Caco-2 (cell line): ENCODE measurements at regions not wholly inside any gene's neighbourhood (a gene's known extent, or its start where the extent isn't known, plus 50 kb on each side); places are given as distances from the start of the nearest gene placed in this dataset.

Experiments
- BruUV-seq: library from RNA; stranded (reverse); fragments of 400-500 nt; replicated peaks from 2 replicates; lab custom pipeline; 2021; lab: Mats Ljungman, UMichigan
- CTCF ChIA-PET: fragments of 300-600 bp; sonication (Branson Sonifier 250); formaldehyde crosslinking; loops from one replicate; lab custom pipeline; 2022; ENCODE audit warnings: antibody characterized with exemption; lab: Charles Lee
- POLR2A ChIA-PET: fragments of 300-600 bp; sonication (Branson Sonifier 250); formaldehyde crosslinking; loops from one replicate; lab custom pipeline; 2022; ENCODE audit warnings: antibody characterized with exemption; lab: Charles Lee
- DNase-seq, 2 experiments: peaks; one replicate each; pipeline versions ENCODE4 v3.0.0 to v3.0.0-alpha.2; 2020 to 2022
- H3K27me3 ChIP-seq: replicated peaks from 2 replicates; pipeline ENCODE4 v1.6.0; 2011; ENCODE audit warnings: low read length; ENCODE audit not compliant: control insufficient read depth, insufficient read depth
- H3K36me3 ChIP-seq: 2 replicates; pipeline ENCODE4 v1.5.1; 2011; ENCODE audit warnings: low read length; ENCODE audit not compliant: control insufficient read depth, insufficient read depth
- H3K4me1 ChIP-seq: fragments of 250-450 bp; sonication (Bioruptor Pico); 2 replicates; pipeline ENCODE4 v1.5.1; 2020; ENCODE audit warnings: mild to moderate bottlenecking
- H3K4me3 ChIP-seq: 2 replicates; pipeline ENCODE4 v1.5.1; 2011; ENCODE audit warnings: low read depth, mild to moderate bottlenecking, control low read depth, low read length
- H3K9me3 ChIP-seq: fragments of 250-450 bp; sonication (Bioruptor Pico); 2 replicates; pipeline ENCODE4 v1.5.1; 2020; ENCODE audit warnings: mild to moderate bottlenecking, moderate library complexity
- H3K27ac Mint-ChIP-seq: one replicate; pipeline ENCODE4 v1.8.0; 2022; ENCODE audit warnings: mixed read lengths; ENCODE audit not compliant: unreplicated experiment
- H3K27me3 Mint-ChIP-seq: one replicate; pipeline ENCODE4 v1.8.0; 2022; ENCODE audit warnings: mixed read lengths; ENCODE audit not compliant: insufficient read depth, unreplicated experiment
- H3K36me3 Mint-ChIP-seq: one replicate; pipeline ENCODE4 v1.8.0; 2022; ENCODE audit warnings: mild to moderate bottlenecking, mixed read lengths; ENCODE audit not compliant: insufficient read depth, unreplicated experiment
- H3K4me1 Mint-ChIP-seq: one replicate; pipeline ENCODE4 v1.8.0; 2022; ENCODE audit warnings: low read depth, mixed read lengths; ENCODE audit not compliant: unreplicated experiment
- H3K4me3 Mint-ChIP-seq: one replicate; pipeline ENCODE4 v1.8.0; 2022; ENCODE audit warnings: mild to moderate bottlenecking, moderate library complexity, mixed read lengths; ENCODE audit not compliant: unreplicated experiment
- H3K9me3 Mint-ChIP-seq: one replicate; pipeline ENCODE4 v1.8.0; 2022; ENCODE audit warnings: mixed read lengths; ENCODE audit not compliant: unreplicated experiment
- intact Hi-C: fragments of 100-400 bp; cut with micrococcal nuclease; formaldehyde crosslinking; loops from one replicate; pipeline ENCODE4 v1.10.0; 2022; ENCODE audit not compliant: unreplicated experiment
- TF ChIP-seq, protein P1 (sequence below), 2 experiments: fragments of 200-600 bp in 1 of 2; IDR thresholded peaks; 1 replicate in 1 of 2; 2 replicates in 1 of 2; pipeline versions ENCODE4 v1.5.1 to v1.8.0; 2011 to 2022; ENCODE audit warnings: antibody characterized with exemption in 1 of 2, control low read depth in 1 of 2, inconsistent platforms in 1 of 2, low read depth in 1 of 2, low read length in 1 of 2, mild to moderate bottlenecking in 1 of 2, moderate library complexity in 1 of 2; ENCODE audit not compliant: insufficient read depth in 1 of 2, severe bottlenecking in 1 of 2, unreplicated experiment in 1 of 2

DNA sequence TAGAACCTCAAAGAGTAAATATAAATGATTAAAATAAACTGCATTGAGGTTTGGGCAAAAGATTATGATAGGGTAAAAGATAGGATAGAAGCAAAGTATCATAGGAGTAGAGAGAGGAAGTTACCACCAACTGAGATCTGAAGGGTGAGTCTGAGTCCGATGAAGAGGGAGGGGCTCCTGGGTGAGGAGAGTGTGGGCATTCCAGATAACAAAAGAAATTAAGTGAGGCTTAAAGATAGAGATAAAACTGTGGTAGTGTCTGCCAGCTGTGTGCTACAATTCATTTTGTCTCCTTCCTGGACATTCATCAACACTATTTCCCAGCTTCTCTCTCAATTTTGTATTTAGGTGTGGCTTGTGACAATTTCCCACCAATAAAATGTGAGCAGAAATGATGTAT, 343.0 kb upstream of the PLSCR5 start:
- BruUV-seq, result no TSS peak
- H3K27me3 ChIP-seq, result no peaks in the 10 kb centered on the region

DNA sequence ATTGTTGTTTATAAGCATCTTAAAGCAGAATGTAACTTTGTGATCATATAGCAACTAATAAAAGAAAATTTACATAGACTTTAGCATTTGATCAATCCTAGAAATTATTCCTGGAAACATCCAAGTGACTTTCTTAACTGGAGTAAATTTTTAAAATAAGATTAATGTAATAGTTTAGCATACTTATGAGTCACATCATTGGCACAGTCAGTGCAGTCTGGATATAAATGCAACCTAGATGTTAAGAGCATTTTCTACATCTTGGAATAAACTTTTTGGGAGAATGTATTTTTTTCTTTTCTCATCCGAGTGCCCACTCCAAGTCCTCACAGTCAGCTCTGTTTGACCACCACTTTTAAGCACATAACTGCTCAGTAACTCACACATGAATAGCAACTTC, 324.6 kb upstream of the PLSCR5 start:
- Mint-ChIP-seq H3K36me3 (no peaks in the 10 kb centered on the region), H3K9me3 (no peaks in the 10 kb centered on the region), H3K27me3 (no peaks in the 10 kb centered on the region), H3K4me3 (no peak overlapping the region), H3K4me1 (no peaks in the 10 kb centered on the region), H3K27ac (no peak overlapping the region)
- ChIA-PET POLR2A (no interaction called here), CTCF (no interaction called here)
- intact Hi-C loops, result no loop called here
- Histone ChIP-seq H3K9me3 (no peaks in the 10 kb centered on the region), H3K4me3 (no peak overlapping the region), H3K4me1 (no peaks in the 10 kb centered on the region), H3K36me3 (no peaks in the 10 kb centered on the region), H3K27me3 (no peaks in the 10 kb centered on the region)
- no peak for DNase-seq
- no TSS peak for BruUV-seq
- TF ChIP-seq, protein P1, sequence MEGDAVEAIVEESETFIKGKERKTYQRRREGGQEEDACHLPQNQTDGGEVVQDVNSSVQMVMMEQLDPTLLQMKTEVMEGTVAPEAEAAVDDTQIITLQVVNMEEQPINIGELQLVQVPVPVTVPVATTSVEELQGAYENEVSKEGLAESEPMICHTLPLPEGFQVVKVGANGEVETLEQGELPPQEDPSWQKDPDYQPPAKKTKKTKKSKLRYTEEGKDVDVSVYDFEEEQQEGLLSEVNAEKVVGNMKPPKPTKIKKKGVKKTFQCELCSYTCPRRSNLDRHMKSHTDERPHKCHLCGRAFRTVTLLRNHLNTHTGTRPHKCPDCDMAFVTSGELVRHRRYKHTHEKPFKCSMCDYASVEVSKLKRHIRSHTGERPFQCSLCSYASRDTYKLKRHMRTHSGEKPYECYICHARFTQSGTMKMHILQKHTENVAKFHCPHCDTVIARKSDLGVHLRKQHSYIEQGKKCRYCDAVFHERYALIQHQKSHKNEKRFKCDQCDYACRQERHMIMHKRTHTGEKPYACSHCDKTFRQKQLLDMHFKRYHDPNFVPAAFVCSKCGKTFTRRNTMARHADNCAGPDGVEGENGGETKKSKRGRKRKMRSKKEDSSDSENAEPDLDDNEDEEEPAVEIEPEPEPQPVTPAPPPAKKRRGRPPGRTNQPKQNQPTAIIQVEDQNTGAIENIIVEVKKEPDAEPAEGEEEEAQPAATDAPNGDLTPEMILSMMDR (IDR thresholded peaks at IDR 0.05; ENCODE audit: insufficient read depth in 1 of 2, low read depth in 1 of 2, low read length in 1 of 2, severe bottlenecking in 1 of 2, unreplicated experiment in 1 of 2), result no peak

More for the DNA sequence above, 343.0 kb upstream of the PLSCR5 start:
- no peak for DNase-seq
- H3K4me1 Mint-ChIP-seq, result no peaks in the 10 kb centered on the region
- H3K4me3 Mint-ChIP-seq, result no peak overlapping the region
- ChIA-PET POLR2A (no interaction called here), CTCF (no interaction called here)
- H3K36me3 Mint-ChIP-seq, result no peaks in the 10 kb centered on the region
- Histone ChIP-seq H3K36me3 (no peaks in the 10 kb centered on the region), H3K9me3 (no peaks in the 10 kb centered on the region), H3K4me1 (no peaks in the 10 kb centered on the region), H3K4me3 (no peak overlapping the region)
- no peak overlapping the region for H3K27ac Mint-ChIP-seq
- H3K27me3 Mint-ChIP-seq, result no peaks in the 10 kb centered on the region
- TF ChIP-seq, protein P1 (IDR thresholded peaks at IDR 0.05; ENCODE audit: insufficient read depth in 1 of 2, low read depth in 1 of 2, low read length in 1 of 2, severe bottlenecking in 1 of 2, unreplicated experiment in 1 of 2), result no peak
- H3K9me3 Mint-ChIP-seq, result no peaks in the 10 kb centered on the region
- intact Hi-C loops, result no loop called here

DNA sequence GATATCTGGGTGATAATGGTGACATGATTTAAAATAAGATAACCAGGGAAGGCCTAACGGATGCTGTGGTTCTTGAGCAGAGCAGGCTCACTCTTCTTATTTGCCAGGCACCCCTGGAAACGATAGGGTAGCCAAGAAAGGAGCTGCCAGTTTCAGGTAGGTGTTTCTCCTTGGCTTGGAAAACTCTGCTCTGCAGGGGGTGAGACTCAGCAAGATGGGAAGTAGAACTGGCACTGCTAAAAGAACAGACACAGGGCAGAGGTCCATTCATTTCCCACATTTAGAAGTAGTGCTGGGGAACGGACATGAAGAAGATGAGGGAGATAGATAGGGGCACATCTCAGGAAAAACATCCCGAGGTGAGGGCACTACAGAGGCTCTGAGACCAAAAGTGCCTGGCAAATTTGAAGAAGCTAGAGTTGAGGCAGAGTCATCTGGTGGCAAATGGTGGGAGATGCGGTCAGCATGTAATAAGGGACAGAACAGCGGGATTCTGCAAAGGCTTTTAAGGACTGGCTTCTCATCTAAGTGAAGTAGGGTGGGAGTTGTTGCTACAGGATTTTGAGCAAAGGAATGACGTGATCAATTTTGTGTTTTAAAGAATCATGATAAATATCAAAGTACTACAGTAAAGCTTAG, 323.4 kb upstream of the PLSCR5 start:
- Histone ChIP-seq H3K36me3 (no peaks in the 10 kb centered on the region), H3K9me3 (no peaks in the 10 kb centered on the region), H3K4me1 (no peaks in the 10 kb centered on the region), H3K4me3 (no peak overlapping the region), H3K27me3 (no peaks in the 10 kb centered on the region)
- BruUV-seq, result no TSS peak
- POLR2A ChIA-PET, result no interaction called here
- TF ChIP-seq, protein P1 (IDR thresholded peaks at IDR 0.05; ENCODE audit: insufficient read depth in 1 of 2, low read depth in 1 of 2, low read length in 1 of 2, severe bottlenecking in 1 of 2, unreplicated experiment in 1 of 2), result no peak
- CTCF ChIA-PET, result no interaction called here
- H3K27ac Mint-ChIP-seq, result no peak overlapping the region
- no peaks in the 10 kb centered on the region for H3K4me1 Mint-ChIP-seq
- intact Hi-C loops, result no loop called here
- H3K36me3 Mint-ChIP-seq, result no peaks in the 10 kb centered on the region
- H3K27me3 Mint-ChIP-seq, result no peaks in the 10 kb centered on the region
- H3K4me3 Mint-ChIP-seq, result no peak overlapping the region
- DNase-seq, result no peak
- no peaks in the 10 kb centered on the region for H3K9me3 Mint-ChIP-seq
